Esophagus squamous epithelium (tissue), 5 donors: ENCODE measurements at regions not wholly inside any gene's neighbourhood (a gene's known extent, or its start where the extent isn't known, plus 50 kb on each side); places are given as distances from the start of the nearest gene placed in this dataset.
"Not testable (repeated sequence)": the region's sequence is repeated elsewhere in the genome, so short reads cannot be mapped to it uniquely, and the experiment has no call there.

ENCODE experiments used
- DNase-seq: peaks from one replicate; lab custom pipeline; 2025; lab: John Stamatoyannopoulos, UW
- H3K27ac ChIP-seq, 4 donors: fragments of 200-600 bp; sonication (generic); one replicate each; pipeline ENCODE4 v1.5.1; 2016 to 2019; ENCODE audit warnings: mild to moderate bottlenecking in 1 of 4
- H3K27me3 ChIP-seq, 4 donors: fragments of 200-600 bp; sonication (generic); 1 replicate in 3 of 4; 2 replicates in 1 of 4; pipeline versions ENCODE4 v1.5.1 to v1.6.0; 2017 to 2021; ENCODE audit warnings: antibody characterized with exemption in 1 of 4
- H3K36me3 ChIP-seq, 3 donors: fragments of 200-600 bp; sonication (generic); one replicate each; pipeline ENCODE4 v1.5.1; 2016 to 2019
- H3K4me1 ChIP-seq, 3 donors: fragments of 200-600 bp; sonication (generic); one replicate each; pipeline ENCODE4 v1.5.1; 2017 to 2019
- H3K4me3 ChIP-seq, 4 donors: fragments of 200-600 bp; sonication (generic); 1 replicate in 3 of 4; 2 replicates in 1 of 4; pipeline ENCODE4 v1.5.1; 2016 to 2019; ENCODE audit warnings: mild to moderate bottlenecking in 2 of 4, moderate library complexity in 1 of 4
- H3K9me3 ChIP-seq, 3 donors: fragments of 200-600 bp; sonication (generic); one replicate each; pipeline ENCODE4 v1.5.1; 2016 to 2019
- CTCF ChIP-seq, 6 experiments: fragments of 450-650 bp in 4 of 6; fragments of 200-600 bp in 2 of 6; sonication (generic) in 2 of 6; IDR thresholded peaks; one replicate each; pipeline ENCODE4 v1.5.1; 2016 to 2019; ENCODE audit warnings: antibody characterized with exemption in 6 of 6, mild to moderate bottlenecking in 4 of 6, moderate library complexity in 4 of 6
- POLR2A ChIP-seq, 4 donors: fragments of 450-650 bp; IDR thresholded peaks; one replicate each; pipeline ENCODE4 v1.6.1; 2017; ENCODE audit warnings: antibody characterized with exemption in 4 of 4, mild to moderate bottlenecking in 4 of 4, moderate library complexity in 3 of 4
- WGBS, 2 donors: methylation state at CpG; one replicate each; pipeline ENCODE4 v1.1.5; 2018; 5-methylcytosine and 5-hydroxymethylcytosine counted together
- intact Hi-C: fragments of 100-400 bp; cut with DNase I; formaldehyde crosslinking; loops from one replicate; pipeline ENCODE4 v1.15.0; 2022
- donor health status: DM: yes; HTN: yes; CAD: no.

DNA sequence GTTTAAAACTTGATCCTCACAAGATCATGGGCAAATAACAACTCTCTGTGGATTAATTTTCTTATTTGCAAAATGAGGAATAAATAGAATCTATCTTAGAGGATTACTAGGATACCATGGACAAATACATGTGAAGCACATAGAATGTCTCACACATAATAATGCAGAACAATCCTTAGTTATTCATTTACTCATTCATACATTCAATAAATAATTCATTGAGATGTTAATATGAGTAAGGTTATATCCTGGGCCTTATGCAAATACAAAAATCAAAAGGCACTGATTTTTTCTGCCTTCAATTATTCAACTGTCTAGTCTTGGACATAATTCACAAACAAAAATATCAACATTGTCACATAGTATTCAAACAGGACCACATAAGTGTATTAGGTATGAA lies 654.1 kb downstream of the MECOM start:
- TF ChIP-seq CTCF (IDR thresholded peaks at IDR 0.05) (no peak), POLR2A (IDR thresholded peaks at IDR 0.05) (no peak)
- no peak for DNase-seq
- Histone ChIP-seq H3K36me3 (no peaks in the 10 kb centered on the region), H3K27me3 (no peaks in the 10 kb centered on the region), H3K4me1 (no peaks in the 10 kb centered on the region), H3K4me3 (no peak overlapping the region), H3K9me3 (no peaks in the 10 kb centered on the region), H3K27ac (no peak overlapping the region)
- intact Hi-C loops: no loop called here

GRCh38 chr3:169008776-169009358 lies 654.6 kb downstream of the MECOM start:
- WGBS, 2 donors: 27 to 31% methylated on average over 2 of the region's 2 CpGs
- Histone ChIP-seq H3K36me3 (no peaks in the 10 kb centered on the region), H3K27ac (no peak overlapping the region), H3K9me3 (no peaks in the 10 kb centered on the region), H3K4me3 (no peak overlapping the region), H3K27me3 (no peaks in the 10 kb centered on the region), H3K4me1 (no peaks in the 10 kb centered on the region)
- TF ChIP-seq POLR2A (IDR thresholded peaks at IDR 0.05) (no peak), CTCF (IDR thresholded peaks at IDR 0.05) (no peak)
- intact Hi-C loops: no loop called here
- DNase-seq: no peak

GRCh38 chr3:169007145-169007544 lies 656.4 kb downstream of the MECOM start:
- H3K27me3 ChIP-seq: no peaks in the 10 kb centered on the region
- H3K9me3 ChIP-seq: no peaks in the 10 kb centered on the region
- intact Hi-C loops: no loop called here
- no peaks in the 10 kb centered on the region for H3K36me3 ChIP-seq
- no peak for DNase-seq
- H3K27ac ChIP-seq: no peak overlapping the region
- no peak overlapping the region for H3K4me3 ChIP-seq
- WGBS, 2 donors: 69 to 84% methylated on average over 2 of the region's 2 CpGs
- H3K4me1 ChIP-seq: no peaks in the 10 kb centered on the region
- TF ChIP-seq CTCF (IDR thresholded peaks at IDR 0.05) (no peak), POLR2A (IDR thresholded peaks at IDR 0.05) (no peak)

DNA sequence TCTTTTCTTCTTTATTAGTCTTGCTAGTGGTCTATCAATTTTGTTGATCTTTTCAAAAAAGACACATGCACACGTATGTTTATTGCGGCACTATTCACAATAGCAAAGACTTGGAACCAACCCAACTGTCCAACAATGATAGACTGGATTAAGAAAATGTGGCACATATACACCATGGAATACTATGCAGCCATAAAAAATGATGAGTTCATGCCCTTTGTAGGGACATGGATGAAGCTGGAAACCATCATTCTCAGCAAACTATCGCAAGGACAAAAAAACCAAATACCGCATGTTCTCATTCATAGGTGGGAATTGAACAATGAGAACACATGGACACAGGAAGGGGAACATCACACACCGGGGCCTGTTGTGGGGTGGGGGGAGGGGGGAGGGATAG lies 657.1 kb downstream of the MECOM start:
- 79 to 93% methylated on average over 2 of the region's 5 CpGs for WGBS, 2 donors
- not testable (repeated sequence) for H3K4me3 ChIP-seq

DNA sequence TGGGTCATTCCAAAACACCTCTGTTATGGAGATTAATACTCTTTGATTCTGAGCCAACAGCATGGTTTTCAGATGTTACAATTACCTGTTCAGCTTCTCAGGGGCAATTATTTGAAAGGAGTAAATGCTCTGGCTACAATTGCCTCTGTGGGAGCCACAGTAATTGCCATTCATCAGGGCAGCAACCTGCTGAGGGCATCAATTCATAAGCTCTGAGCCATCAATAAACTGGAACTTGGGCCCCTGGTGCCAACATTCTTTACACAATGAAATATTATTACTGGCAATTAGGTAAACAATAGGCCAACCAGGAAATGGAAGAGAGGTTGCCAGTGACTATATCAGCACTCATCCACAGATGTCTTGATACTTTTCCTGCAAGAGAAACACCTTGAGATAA lies 660.8 kb downstream of the MECOM start:
- Histone ChIP-seq H3K4me1 (no peaks in the 10 kb centered on the region), H3K4me3 (no peak overlapping the region), H3K27ac (no peak overlapping the region), H3K27me3 (no peaks in the 10 kb centered on the region), H3K36me3 (no peaks in the 10 kb centered on the region), H3K9me3 (no peaks in the 10 kb centered on the region)
- TF ChIP-seq POLR2A (IDR thresholded peaks at IDR 0.05) (no peak), CTCF (IDR thresholded peaks at IDR 0.05) (no peak)
- no peak for DNase-seq
- intact Hi-C loops: no loop called here

More for the DNA sequence above, 657.1 kb downstream of the MECOM start:
- H3K27ac ChIP-seq, intact Hi-C loops, DNase-seq, H3K27me3 ChIP-seq, H3K36me3 ChIP-seq, H3K4me1 ChIP-seq, H3K9me3 ChIP-seq: not testable (repeated sequence)

- no peak overlapping the region for H3K27ac ChIP-seq
- H3K4me3 ChIP-seq: no peak overlapping the region
- intact Hi-C loops: no loop called here
- H3K36me3 ChIP-seq: no peaks in the 10 kb centered on the region
- no peak for TF ChIP-seq CTCF (IDR thresholded peaks at IDR 0.05)
- no peak for TF ChIP-seq POLR2A (IDR thresholded peaks at IDR 0.05)
- no peaks in the 10 kb centered on the region for H3K9me3 ChIP-seq
- no peaks in the 10 kb centered on the region for H3K4me1 ChIP-seq
- WGBS, 2 donors: 75 to 80% methylated on average over 3 of the region's 3 CpGs
- no peak for DNase-seq
- no peaks in the 10 kb centered on the region for H3K27me3 ChIP-seq
Measured at GRCh38 chr3:168998792-168999191, 664.7 kb downstream of the MECOM start.
